Parathyroid adenoma (tissue), 2 donors: ENCODE measurements at regions not wholly inside any gene's neighbourhood (a gene's known extent, or its start where the extent isn't known, plus 50 kb on each side); places are given as distances from the start of the nearest gene placed in this dataset.

Source experiments
- H2AFZ ChIP-seq: fragments of 300-600 bp; sonication (generic); one replicate; pipeline ENCODE4 v1.7.0; 2017; ENCODE audit warnings: antibody characterized with exemption, mild to moderate bottlenecking
- H3K27ac ChIP-seq: fragments of 300-600 bp; sonication (generic); one replicate; pipeline ENCODE4 v1.7.0; 2017
- H3K27me3 ChIP-seq: fragments of 300-600 bp; sonication (generic); one replicate; pipeline ENCODE4 v1.7.0; 2017; ENCODE audit warnings: low read length; ENCODE audit not compliant: control insufficient read depth, insufficient read depth
- H3K36me3 ChIP-seq: fragments of 300-600 bp; sonication (generic); one replicate; pipeline ENCODE4 v1.7.0; 2017; ENCODE audit warnings: low read length; ENCODE audit not compliant: control insufficient read depth, insufficient read depth
- H3K4me1 ChIP-seq: fragments of 300-600 bp; sonication (generic); one replicate; pipeline ENCODE4 v1.7.0; 2017; ENCODE audit warnings: control low read depth
- H3K4me2 ChIP-seq: fragments of 300-600 bp; sonication (generic); one replicate; pipeline ENCODE4 v1.7.0; 2017; ENCODE audit warnings: low read length
- H3K4me3 ChIP-seq: fragments of 300-600 bp; sonication (generic); one replicate; pipeline ENCODE4 v1.7.0; 2017; ENCODE audit warnings: low read depth, low read length
- H3K79me2 ChIP-seq: fragments of 300-600 bp; sonication (generic); one replicate; pipeline ENCODE4 v1.7.0; 2017; ENCODE audit warnings: control low read depth
- H3K9ac ChIP-seq: fragments of 300-600 bp; sonication (generic); one replicate; pipeline ENCODE4 v1.7.0; 2017; ENCODE audit warnings: mild to moderate bottlenecking
- H3K9me3 ChIP-seq: fragments of 300-600 bp; sonication (generic); one replicate; pipeline ENCODE4 v1.7.0; 2017; ENCODE audit warnings: low read length; ENCODE audit not compliant: control insufficient read depth
- CTCF ChIP-seq: fragments of 300-600 bp; sonication (generic); IDR thresholded peaks from one replicate; pipeline ENCODE4 v1.7.0; 2017; ENCODE audit warnings: antibody characterized with exemption, mild to moderate bottlenecking
- donor health status: primary hyperparathyroidism.

DNA sequence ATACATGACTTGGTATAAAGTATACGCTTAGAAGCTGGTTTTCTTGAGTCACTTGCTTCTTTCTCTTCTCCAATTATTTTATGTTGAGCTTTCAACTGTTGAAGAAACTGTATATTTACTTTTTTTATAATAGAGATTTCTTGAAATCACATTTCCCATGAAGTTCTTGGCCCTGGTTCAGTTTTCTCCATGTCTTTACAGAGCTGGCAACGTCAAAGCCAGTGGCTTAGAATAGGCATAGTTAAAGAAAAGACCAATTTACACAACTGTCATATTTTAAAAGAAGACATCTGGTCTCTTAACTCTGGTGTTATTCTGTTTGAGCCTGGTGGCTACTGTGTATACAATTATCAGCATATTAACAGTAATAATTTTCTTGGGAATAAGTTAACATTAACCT lies 1249.3 kb downstream of the CDH12 start:
- Histone ChIP-seq H3K9me3 (no peaks in the 10 kb centered on the region), H2AFZ (no peak overlapping the region), H3K4me2 (no peak overlapping the region), H3K79me2 (no peaks in the 10 kb centered on the region), H3K4me1 (no peaks in the 10 kb centered on the region), H3K4me3 (no peak overlapping the region), H3K27ac (no peak overlapping the region), H3K27me3 (no peaks in the 10 kb centered on the region), H3K36me3 (no peaks in the 10 kb centered on the region), H3K9ac (no peak overlapping the region)
- no peak for TF ChIP-seq CTCF

GRCh38 chr5:21594566-21594965 lies 1258.6 kb downstream of the CDH12 start:
- Histone ChIP-seq H3K79me2 (no peaks in the 10 kb centered on the region), H3K27me3 (no peaks in the 10 kb centered on the region), H2AFZ (no peak overlapping the region), H3K36me3 (no peaks in the 10 kb centered on the region), H3K9ac (no peak overlapping the region), H3K4me2 (no peak overlapping the region), H3K9me3 (no peaks in the 10 kb centered on the region), H3K4me3 (no peak overlapping the region), H3K27ac (no peak overlapping the region), H3K4me1 (no peaks in the 10 kb centered on the region)
- no peak for TF ChIP-seq CTCF

DNA sequence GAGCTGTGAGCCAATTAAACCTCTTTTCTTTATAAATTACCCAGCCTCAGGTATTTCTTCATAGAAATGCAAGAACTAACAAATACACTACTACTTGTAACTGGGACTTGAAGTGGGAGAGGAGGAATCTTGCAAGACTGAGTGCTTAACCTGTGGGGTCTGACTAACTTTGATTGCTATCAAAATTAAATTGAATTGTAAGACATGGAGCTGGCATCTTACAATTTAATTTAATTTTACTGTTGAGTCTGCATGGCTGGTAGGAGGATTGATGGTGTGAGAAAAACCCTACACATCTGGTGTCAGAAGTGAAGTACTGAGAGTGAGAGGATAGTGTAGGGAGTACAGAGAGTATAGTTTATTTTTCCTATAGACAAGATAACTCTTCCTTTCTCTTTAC lies 1259.9 kb downstream of the CDH12 start:
- no peaks in the 10 kb centered on the region for H3K36me3 ChIP-seq
- H3K4me3 ChIP-seq, result no peak overlapping the region
- H3K27me3 ChIP-seq, result no peaks in the 10 kb centered on the region
- no peak overlapping the region for H3K4me2 ChIP-seq
- no peak for TF ChIP-seq CTCF
- no peak overlapping the region for H3K27ac ChIP-seq
- H2AFZ ChIP-seq, result no peak overlapping the region
- H3K79me2 ChIP-seq, result no peaks in the 10 kb centered on the region
- no peaks in the 10 kb centered on the region for H3K9me3 ChIP-seq
- H3K4me1 ChIP-seq, result no peaks in the 10 kb centered on the region
- no peak overlapping the region for H3K9ac ChIP-seq

DNA sequence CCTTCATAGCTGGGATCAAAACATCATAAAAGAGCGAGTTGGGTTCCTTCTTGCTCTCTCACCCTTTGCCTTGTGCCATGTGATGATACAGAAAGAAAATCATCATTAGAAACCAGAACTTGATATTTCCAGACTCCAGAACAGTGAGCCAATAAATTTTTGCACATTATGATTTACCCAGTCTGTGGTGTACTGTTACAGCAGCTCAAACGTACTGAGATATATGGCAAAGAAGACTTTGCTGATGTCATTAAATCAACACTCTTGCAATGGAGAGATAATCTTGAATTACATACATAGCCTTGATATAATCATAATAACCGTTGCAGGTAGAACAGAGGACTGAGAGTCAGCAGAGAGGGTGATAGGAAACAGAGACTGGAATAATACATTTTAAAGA lies 1271.6 kb downstream of the CDH12 start:
- no peak overlapping the region for H3K9ac ChIP-seq
- no peaks in the 10 kb centered on the region for H3K79me2 ChIP-seq
- H3K36me3 ChIP-seq, result no peaks in the 10 kb centered on the region
- no peak overlapping the region for H3K4me2 ChIP-seq
- TF ChIP-seq CTCF, result no peak
- H3K9me3 ChIP-seq, result no peaks in the 10 kb centered on the region
- no peaks in the 10 kb centered on the region for H3K27me3 ChIP-seq
- H3K4me1 ChIP-seq, result no peaks in the 10 kb centered on the region
- H3K4me3 ChIP-seq, result no peak overlapping the region
- H3K27ac ChIP-seq, result no peak overlapping the region
- H2AFZ ChIP-seq, result no peak overlapping the region

DNA sequence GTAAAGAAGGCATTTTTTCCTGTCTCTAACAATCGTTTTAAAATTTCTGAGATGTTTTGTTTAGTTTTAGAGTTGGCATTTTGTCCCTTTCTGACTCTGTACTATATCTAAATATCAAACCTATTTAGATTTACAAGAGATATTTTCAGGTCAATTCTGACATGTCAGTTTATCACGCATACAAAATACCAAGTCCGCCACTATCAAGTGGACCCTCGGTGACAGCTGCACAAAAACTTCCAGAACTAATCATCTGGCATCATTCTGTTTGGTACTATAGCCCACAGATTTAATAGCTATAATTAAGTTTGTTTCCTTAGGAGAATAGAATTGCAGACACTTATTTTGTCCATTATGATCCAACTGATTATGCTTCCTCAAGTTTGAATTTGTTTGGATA lies 1278.2 kb downstream of the CDH12 start:
- Histone ChIP-seq H3K79me2 (no peaks in the 10 kb centered on the region), H2AFZ (no peak overlapping the region), H3K4me1 (no peaks in the 10 kb centered on the region), H3K36me3 (no peaks in the 10 kb centered on the region), H3K27ac (no peak overlapping the region), H3K27me3 (no peaks in the 10 kb centered on the region), H3K4me3 (no peak overlapping the region), H3K9ac (no peak overlapping the region), H3K4me2 (no peak overlapping the region), H3K9me3 (no peaks in the 10 kb centered on the region)
- no peak for TF ChIP-seq CTCF
